ENCODE measurements at regions not wholly inside any gene's neighbourhood (a gene's known extent, or its start where the extent isn't known, plus 50 kb on each side); places are given as distances from the start of the nearest gene placed in this dataset.

GRCh38 chr5:2120361-2120760 lies 237.6 kb upstream of the IRX4 start:
- ChIA-PET POLR2A (ENCODE audit: partially characterized antibody) (no interaction called here), CTCF (ENCODE audit: partially characterized antibody) (no interaction called here)

More at GRCh38 chr5:2120361-2120760, 237.6 kb upstream of the IRX4 start:
- H4K5ac ChIP-seq (ENCODE audit: insufficient read length, low read depth, low read length) = no peak overlapping the region
- H4K91ac ChIP-seq (replicated peaks; ENCODE audit: insufficient read length, low read length) = no peak overlapping the region
- no peak overlapping the region for H2BK5ac ChIP-seq (ENCODE audit: low read depth, low read length)
- no peak overlapping the region for H3K56ac ChIP-seq (replicated peaks; ENCODE audit: insufficient read length, low read depth, low read length)
- TF ChIP-seq CEBPB (IDR thresholded peaks at IDR 0.05; ENCODE audit: low read depth, low read length) (no peak), MAX (IDR thresholded peaks at IDR 0.05) (no peak), SUZ12 (IDR thresholded peaks at IDR 0.05; ENCODE audit: low read length) (no peak), SP1 (IDR thresholded peaks at IDR 0.05; ENCODE audit: low read depth, low read length) (no peak), SIX5 (IDR thresholded peaks at IDR 0.05; ENCODE audit: low read depth, low read length) (no peak)
- no peak overlapping the region for H3K27ac ChIP-seq (ENCODE audit: low read depth, low read length)
- H2BK120ac ChIP-seq (replicated peaks; ENCODE audit: low read depth, low read length) = no peak overlapping the region
- H3K9me3 ChIP-seq (ENCODE audit: insufficient read depth in 2 of 2, low read depth in 1 of 2, low read length in 1 of 2) = no peaks in the 10 kb centered on the region; a peak in 1 of 4 replicates
- no peak overlapping the region for H3K4ac ChIP-seq (replicated peaks; ENCODE audit: insufficient read length, low read depth, low read length)
- H3K23ac ChIP-seq (ENCODE audit: insufficient read length) = no peak overlapping the region
- H2BK20ac ChIP-seq (ENCODE audit: low read length) = no peak overlapping the region
- H3K4me3 ChIP-seq (ENCODE audit: extremely low read depth in 1 of 4, insufficient read depth in 2 of 4, low read depth in 3 of 4, low read length in 4 of 4) = no peak overlapping the region
- 91% methylated on average over 4 of the region's 4 CpGs; no CpG with 5 or more reads in 1 of the 2 experiments for WGBS, 2 experiments (ENCODE audit: extremely low coverage in 1 of 2, insufficient coverage in 1 of 2, insufficient read length in 1 of 2, insufficient replicate concordance in 2 of 2, low coverage in 1 of 2, low lambda C conversion rate in 2 of 2, missing lambda C conversion rate in 1 of 2)
- DNase-seq (ENCODE audit: low read depth in 1 of 2, low spot score in 2 of 2) (no peak), FAIRE-seq (no peak)
- no peaks in the 10 kb centered on the region for H3K4me1 ChIP-seq (replicated peaks in 1 of 4; ENCODE audit: control insufficient read depth in 3 of 4, insufficient read depth in 4 of 4, low read length in 3 of 4)
- no peak overlapping the region for H2BK12ac ChIP-seq (ENCODE audit: low read depth, low read length)
- no peak overlapping the region for H2BK15ac ChIP-seq (ENCODE audit: low read length)
- no peaks in the 10 kb centered on the region for H3K27me3 ChIP-seq (replicated peaks in 1 of 4; ENCODE audit: control insufficient read depth in 3 of 4, extremely low read depth in 1 of 4, insufficient read depth in 3 of 4, low read length in 3 of 4)
- no peaks in the 10 kb centered on the region for H4K20me1 ChIP-seq (replicated peaks in 1 of 2; ENCODE audit: control insufficient read depth in 1 of 2, insufficient read depth in 2 of 2, low read length in 2 of 2)
- no peak overlapping the region for H3K18ac ChIP-seq (ENCODE audit: extremely low read depth, low read length)
- no peaks in the 10 kb centered on the region for H3K23me2 ChIP-seq (ENCODE audit: low read depth, low read length)
- no peak overlapping the region for H3K9ac ChIP-seq (replicated peaks in 1 of 4; ENCODE audit: extremely low read depth in 1 of 4, low read depth in 3 of 4, low read length in 3 of 4)
- H2AK5ac ChIP-seq (ENCODE audit: low read depth, low read length) = no peak overlapping the region
- H2AFZ ChIP-seq (ENCODE audit: low read length) = no peak overlapping the region
- no peaks in the 10 kb centered on the region for H3K79me2 ChIP-seq (ENCODE audit: control insufficient read depth in 1 of 2, insufficient read depth in 2 of 2, low read length in 2 of 2)
- H4K8ac ChIP-seq (ENCODE audit: extremely low read depth, insufficient read depth, low read length) = no peak overlapping the region
- no peaks in the 10 kb centered on the region; a peak in 1 of 8 replicates for H3K36me3 ChIP-seq (ENCODE audit: control insufficient read depth in 2 of 4, insufficient read depth in 4 of 4, low read length in 3 of 4)
- H3K14ac ChIP-seq (ENCODE audit: insufficient read length) = no peak overlapping the region
- no peaks in the 10 kb centered on the region for H3K79me1 ChIP-seq (ENCODE audit: low read depth, low read length)
- H3K4me2 ChIP-seq (ENCODE audit: insufficient read depth in 1 of 2, low read depth in 2 of 2, low read length in 2 of 2) = no peak overlapping the region

All from H1 (cell line).